CD1c-positive myeloid dendritic cell (primary cell): ENCODE measurements at regions not wholly inside any gene's neighbourhood (a gene's known extent, or its start where the extent isn't known, plus 50 kb on each side); places are given as distances from the start of the nearest gene placed in this dataset.
"Not testable (repeated sequence)": the region's sequence is repeated elsewhere in the genome, so short reads cannot be mapped to it uniquely, and the experiment has no call there.

Source experiments
- DNase-seq: peaks from one replicate; pipeline ENCODE4 v3.0.0-alpha.2; 2016; ENCODE audit errors: extremely low spot score

DNA sequence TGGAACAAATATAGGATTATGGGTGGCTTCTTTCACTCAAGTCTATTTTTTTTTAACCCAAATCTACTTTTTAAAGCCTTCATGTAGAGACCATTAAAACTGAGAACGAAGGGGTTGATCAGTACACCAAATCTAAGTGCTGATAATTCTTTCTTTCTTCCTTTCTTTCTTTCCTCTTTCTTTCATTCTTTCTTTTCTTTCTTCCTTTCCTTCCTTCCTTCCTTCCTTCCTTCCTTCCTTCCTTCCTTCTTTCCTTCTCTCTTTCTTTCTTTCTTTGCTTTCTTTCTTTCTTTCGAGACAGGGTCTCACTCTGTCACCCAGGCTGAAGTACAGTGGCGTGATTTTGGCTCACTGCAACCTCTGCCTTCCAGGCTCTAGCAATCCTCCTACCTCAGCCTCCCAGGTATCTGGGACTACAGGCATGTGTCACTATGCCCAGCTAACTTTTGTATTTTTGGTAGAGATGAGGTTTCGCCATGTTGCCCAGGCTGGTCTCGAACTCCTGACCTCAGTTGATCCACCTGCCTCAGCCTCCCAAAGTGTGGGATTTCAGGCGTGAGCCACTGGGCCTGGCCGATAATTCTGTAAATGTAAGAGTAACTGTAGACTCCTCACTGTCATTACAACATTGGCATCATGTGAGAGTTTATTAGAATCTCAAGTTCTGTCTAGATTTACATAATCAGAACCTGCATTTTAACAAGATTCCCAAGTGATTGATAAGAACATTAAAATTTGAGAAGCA is 236.4 kb downstream of the TFEC start:
- no peak for DNase-seq

DNA sequence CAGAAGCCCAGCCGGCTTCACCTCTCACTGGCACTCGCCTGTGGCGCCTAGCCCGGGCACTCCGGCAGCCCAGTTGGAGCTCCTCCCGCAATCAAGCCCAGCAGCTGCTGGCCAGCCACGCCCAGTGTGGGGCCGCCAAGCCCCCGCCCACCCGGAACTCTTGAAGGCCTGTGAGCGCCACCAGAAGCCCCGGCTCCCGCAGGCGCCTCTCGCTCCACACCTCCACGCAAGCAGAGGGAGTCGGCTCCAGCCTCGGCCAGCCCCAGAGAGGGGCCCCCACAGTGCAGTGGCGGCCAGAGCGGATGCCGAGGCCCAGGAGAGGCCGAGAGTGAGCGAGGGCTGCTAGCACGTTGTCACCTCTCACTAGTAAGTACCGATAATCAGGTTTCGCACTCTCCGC is 240.7 kb downstream of the TFEC start:
- DNase-seq = no peak

DNA sequence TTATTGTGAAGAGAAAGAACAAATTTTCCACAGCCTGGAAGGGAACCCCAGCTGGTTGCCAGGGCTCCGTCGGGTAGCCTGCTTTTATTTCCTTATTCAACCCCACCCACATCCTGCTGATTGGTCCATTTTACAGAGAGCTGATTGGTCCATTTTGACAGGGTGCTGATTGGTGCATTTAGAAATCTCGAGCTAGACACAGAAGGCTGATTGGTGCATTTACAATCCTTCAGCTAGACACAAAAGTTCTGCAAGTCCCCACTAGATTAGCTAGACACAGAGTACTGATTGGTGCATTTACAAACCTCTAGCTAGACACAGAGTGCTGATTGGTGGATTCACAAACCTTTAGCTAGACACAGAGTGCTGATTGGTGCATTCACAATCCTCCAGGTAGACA is 241.1 kb downstream of the TFEC start:
- DNase-seq = not testable (repeated sequence)

DNA sequence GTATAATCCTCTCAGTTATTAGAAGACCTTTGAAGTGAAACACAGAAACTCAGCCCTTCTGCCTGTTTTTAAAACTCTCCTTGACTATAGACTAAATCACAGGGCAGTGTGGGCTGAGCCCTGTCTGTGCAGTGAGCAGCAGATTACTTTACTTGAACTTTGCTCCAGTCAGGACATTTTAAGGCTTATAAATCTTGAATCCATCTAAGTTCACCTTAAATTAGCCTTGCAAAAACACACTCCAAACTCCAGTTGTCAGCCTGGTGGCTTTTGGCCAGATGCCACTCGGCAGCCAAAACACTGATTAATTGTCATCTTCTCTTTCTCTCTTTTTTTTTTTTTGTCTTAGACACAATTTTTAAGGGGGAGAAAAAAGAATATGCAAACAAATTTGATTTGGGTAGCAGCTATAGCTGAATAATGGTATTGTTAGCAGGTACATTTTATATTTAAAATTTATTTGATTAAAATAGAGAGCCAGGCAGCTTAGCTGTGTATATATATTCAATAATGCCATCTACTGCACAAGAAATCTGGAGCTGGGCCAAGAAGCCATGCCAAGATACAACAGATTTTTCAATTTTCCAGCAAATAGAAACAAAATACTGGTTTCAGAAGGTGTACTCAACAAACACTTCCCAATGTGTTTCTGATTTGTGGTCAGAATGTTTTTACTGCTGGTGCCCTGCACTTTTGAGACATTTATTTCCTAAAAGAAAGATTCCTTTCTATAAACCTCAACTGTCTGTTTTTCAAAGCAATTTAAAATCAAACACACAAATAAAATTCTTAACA is 247.7 kb downstream of the TFEC start:
- no peak for DNase-seq

DNA sequence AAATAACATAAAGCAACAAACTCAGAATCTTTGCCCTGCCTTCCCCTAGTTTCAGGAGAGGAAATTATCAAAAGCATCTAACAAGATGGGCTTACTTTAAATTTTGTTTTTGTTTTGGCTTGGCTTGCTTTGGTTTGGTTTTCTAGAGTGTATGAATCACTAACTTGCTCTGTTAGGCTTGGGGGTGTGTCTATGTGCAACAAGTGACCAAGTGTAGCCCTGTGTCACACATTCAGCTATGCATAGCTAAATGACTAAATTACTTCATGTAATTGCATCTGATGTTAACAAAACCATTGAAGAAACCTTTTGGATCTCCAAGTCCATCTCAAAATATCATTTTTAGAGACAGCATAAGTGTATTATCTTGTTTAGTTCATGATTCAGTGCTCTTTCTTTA is 251.0 kb downstream of the TFEC start:
- no peak for DNase-seq

DNA sequence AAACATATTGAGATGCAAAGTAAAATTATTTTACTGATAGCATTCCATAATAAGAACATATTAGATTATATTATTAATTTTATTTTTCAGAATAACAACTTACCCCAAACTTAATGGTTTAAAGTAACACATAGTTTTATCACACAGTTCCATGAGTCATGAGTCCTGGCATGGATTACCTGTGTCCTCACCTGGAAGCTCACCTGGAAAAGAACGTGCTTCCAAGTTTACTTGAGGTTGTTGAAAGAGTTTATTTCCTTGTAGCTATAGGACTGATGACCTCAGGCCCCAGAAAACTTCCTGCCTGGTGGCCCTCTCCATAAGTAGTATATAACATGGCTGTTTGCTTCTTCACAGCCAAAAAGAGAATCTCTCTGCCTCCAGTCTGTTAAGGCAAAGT is 254.6 kb downstream of the TFEC start:
- DNase-seq = no peak

DNA sequence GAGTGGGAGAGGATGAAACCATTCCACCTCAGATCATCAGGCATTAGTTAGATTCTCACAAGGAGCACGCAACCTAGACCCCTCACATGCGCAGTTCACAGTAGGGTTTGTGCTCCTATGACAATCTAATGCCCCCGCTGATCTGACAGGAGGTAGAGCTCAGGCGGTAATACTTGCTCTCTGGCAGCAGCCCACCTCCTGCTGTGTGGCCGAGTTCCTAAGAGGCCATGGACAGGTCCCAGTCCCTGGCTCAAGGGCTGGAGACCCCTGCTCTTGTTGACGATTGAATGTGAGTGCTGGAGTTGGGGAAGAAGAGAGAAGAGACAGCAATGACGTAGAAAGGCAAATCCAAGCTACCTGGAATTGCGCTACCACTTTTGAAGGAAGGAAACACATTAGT is 267.2 kb downstream of the TFEC start:
- no peak for DNase-seq

DNA sequence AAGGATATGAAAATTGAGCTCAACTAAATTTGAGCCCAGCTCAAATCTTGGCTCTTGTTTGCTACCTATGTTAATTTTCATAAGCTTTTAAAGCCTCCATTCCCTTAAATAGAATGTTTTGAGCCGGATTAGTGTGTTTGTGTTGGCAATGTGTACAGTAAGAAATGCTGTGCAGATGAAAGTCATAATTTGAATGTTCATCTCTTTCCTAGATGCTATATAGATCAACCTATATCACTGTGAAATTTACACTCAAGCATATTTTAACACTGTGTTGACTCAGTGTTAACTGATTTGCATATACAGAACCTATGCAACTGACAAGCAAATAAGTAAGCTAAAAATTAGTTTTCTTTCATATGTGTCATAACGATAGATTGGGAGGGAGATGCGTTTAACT is 272.5 kb downstream of the TFEC start:
- DNase-seq = no peak

DNA sequence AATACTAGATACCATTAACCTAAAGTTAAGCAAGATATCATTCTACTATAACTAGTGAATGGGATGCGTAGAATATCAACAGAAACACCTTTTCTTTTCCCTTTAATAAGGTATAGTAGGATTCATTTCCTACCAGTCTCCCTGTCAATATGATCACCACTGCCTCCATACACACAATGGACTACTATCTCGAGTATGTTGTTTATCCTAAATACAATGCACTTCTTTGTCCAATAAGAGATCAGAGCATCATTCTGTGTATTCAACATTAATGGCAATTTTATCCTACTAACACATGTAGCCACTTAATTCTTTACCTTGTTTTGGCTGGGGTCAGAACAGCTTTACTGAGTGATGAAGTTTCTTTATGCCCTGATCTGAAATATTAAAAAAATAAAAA is 276.3 kb downstream of the TFEC start:
- DNase-seq = no peak

DNA sequence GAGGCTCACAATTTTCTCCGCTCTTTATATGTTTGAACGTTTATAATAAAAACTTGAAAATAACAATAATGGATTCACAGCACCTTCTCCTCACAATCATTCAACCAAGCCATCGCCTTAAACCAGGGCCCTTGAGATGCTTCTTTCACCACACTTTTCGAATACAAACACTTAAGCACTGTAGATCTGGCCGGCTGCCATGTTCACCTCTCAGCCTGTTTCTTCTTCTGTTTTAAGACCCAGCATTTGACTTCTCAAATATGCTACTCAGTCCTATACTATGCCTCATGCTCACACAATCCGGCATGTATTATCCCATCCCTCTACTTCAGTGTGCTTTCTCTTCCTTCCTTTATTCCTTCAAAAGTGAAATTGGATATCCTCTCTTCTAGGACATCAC is 280.6 kb downstream of the TFEC start:
- no peak for DNase-seq

DNA sequence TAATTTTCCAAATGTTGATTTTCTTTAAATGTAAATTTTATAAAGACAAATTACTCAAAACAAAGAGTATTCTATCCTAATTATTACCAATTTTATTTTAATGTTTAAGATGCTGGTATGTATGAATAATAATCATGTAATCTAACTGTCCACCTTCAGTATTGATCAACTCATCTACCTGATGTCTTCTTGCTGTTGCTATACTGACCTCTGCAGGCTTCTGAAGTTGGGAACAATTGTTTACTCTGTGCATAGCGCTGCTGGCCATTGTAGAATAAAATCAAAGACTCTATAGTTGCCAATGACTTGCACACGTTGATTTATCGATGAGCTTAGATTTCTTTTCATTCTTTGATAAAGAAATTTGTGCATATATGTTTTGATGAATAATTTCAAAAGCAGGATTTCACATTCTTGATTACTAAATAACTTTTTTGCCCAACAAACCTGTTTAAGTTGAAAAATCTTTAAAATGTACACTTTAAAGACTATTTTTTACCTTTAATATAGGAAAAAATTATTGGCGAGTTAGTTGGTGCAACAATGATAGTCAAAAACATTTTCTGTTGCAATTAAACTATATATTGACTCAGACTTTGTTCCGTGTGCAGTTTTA is 282.3 kb downstream of the TFEC start:
- no peak for DNase-seq

DNA sequence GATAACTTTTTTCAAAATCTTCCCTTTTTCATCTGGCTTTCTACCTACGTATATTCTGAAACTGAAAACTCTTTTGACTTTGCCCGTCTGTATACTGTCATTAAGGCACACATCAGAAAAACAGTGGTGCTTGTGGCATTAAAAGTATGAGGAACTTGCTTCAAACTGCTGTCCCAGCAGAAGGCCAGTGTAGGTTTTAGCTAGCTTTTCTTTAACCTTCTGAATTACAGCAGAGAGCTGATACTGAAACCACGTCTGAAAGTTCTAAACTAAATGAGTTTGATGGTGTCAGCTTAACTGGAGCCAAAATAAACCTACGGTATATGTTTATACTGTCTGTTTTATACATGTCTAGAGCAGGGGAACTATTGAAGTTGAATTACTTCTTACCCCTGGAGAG is 283.4 kb downstream of the TFEC start:
- no peak for DNase-seq

DNA sequence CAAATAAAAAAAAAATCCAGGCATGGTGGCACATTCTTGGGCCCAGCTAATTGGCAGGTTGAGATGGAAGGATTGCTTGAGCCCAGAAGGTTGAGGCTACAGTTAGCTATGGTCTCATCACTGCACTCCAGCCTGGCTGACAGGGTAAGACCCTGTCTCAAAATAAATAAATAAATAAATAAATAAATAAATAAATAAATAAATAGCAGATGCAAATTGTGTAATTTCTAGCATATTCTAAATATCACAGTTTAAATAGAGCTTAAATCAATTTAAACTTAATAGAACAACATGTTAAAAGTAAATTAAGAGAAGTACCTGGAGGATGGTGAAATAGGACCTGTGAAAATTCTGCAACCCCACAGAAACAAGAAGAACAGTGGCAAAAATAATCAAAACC is 290.5 kb downstream of the TFEC start:
- no peak for DNase-seq

DNA sequence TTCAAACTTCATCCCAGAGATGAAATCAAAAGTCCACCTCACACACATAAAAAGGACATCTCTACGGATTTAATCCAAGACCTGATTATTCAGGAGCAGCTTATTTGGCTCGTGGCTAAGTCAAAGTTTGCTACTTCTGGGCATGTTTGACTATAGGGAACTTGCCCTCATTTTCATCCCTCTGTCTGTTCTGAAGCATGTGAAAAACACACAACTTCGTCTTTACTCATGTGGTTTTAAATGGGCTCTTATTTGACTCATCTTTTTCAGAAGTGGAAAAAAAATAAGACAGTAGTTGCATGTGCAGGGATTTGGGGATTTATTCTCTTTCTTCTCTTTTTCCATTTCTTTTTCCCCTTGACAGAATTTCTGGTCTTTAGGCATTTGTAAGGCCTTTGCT is 295.9 kb downstream of the TFEC start:
- no peak for DNase-seq

DNA sequence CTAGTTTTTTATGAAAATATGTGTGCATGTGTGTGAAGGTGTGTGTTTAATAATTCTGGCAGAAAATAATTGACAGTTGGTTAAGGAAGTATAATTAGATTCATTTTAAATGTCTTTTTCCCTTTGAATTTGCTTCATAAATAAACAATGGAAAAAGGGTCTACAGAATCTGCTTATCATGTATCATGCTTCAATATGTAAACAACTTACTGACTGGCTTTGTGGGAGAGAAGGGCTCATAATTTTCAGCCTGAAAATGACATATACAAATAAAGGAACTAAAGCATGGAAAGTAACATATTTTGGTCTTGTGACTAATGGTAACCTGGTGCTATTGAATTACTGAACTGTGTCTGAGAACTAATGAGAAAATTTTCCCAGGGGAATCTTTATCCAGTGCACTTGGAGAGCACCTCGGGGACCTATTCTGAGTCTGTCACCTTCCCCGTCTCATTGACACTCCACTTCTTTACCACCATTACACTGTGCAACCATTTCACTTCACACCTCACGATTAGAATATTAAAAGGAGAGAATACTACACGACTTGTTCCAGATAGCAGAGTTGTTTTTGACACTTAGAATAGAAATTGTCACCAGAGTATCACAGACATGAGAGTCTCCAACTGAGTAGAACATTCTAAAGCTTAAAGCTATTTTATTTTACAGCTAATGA is 298.6 kb downstream of the TFEC start:
- no peak for DNase-seq

DNA sequence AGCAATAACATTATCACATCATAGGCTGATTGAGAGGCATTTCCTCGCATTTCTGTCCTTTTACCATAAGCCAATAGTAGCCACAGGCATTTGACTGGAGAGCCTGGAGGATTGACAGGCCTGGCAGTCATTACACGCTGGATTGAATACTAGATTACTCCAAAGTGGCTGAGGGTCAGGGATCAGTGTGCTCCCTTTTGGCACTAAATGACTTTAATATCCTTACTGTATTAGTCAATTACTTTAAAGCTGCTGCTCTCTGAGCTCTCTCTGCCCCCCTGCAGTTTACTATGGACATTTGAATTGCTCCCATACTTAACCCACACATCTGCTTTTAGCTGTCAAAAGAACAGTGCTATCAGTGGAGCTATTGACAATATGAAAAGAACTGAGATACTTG is 302.0 kb downstream of the TFEC start:
- no peak for DNase-seq

DNA sequence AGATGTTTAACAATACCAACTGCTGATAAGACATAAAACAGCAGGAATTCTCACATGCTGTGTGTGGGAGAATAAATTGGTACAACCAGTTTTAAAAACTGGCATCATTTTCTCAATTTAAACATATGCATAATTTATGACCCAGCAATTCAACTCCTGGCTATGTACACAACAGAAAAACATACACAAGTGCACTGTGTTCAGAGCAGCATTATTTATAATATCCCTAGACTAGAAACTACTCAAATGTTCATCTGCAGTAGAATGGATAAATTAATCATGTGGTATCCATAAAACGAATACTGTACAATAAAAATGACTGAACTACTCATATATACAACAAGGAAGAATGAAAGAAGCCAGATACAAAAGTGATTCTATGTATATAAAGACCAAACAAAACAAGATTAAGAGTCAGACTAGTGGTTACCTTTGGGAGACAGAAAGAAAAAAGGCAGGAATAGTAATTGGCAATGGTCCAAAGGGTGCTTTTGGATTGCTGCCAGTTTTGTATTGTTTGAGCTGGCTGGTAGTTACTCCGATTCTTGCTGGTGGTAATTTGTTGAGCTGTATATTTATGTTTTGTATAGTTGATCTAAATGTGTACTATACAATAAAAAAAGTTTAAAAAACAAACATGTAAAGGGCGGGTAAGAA is 306.0 kb downstream of the TFEC start:
- DNase-seq = no peak

DNA sequence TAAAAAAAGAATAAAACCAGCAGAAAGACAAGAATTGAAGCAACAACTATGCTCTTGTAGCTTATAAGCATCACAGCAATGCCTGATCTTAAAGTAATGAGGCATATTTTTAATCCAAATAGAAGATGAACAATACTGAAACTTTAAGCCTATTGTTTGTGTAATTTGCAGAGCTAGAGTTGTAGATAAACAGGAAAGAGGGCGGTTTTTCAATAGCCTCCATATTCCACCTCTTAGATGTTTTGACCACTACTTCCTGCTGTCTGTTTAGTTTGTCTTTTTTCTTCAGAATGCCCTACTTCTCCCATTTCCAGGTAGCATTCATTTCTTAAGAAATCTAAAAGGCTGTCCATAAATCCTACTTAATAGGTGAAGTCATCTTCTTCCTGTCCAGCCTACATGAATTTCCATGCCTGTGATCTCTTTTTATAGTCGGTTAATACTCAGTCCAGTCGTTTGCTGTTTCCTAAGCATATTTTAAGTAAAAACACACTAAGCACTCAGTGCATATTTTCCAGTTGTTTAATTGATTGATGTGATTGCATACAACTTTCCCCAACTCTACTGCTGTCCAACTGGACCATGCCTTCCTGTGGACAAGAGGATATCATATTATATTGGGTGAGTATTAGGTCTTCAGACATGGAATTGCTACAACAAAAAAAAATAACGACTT is 308.1 kb downstream of the TFEC start:
- no peak for DNase-seq

DNA sequence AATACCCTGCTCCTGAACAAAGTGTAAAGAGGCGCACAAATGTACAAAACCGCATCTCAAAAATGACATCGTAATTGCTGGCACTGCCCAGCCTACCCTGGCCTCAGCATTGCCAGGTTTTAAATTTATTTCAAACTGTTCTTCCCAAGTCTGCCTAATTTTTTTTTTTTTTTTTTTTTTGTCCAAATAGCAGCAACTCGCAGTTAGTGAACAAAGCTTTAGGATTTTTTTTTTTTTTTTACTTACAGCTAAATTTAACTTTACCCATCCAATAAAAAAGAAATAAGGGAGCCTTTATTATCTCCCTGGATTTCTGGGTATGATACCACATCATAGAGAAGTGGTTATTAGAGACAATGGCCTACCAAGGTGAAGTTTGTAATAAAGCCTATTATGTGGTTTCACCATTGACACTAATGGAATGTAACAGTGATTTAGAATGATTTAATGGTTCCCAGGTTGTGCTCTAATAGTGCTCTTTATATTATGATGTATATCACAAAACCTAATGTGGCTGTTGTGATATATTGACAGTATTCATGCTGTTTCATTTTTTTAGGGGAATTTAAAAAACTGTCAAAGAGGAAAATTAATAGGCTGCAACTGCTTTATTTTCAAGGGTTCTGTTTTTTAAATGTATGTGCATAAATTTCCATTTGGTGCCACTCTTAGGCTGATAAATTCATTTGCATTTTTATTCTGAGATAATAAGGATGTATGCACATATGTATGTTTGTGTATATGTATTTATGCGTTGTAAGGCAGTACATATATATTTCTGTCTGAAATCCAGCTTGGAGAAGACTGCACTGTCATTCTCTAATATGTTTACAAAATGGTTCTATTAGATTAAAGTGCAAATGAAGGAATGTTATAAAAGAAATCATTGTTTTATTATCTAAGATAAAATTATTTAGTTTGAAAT is 309.0 kb downstream of the TFEC start:
- no peak for DNase-seq

DNA sequence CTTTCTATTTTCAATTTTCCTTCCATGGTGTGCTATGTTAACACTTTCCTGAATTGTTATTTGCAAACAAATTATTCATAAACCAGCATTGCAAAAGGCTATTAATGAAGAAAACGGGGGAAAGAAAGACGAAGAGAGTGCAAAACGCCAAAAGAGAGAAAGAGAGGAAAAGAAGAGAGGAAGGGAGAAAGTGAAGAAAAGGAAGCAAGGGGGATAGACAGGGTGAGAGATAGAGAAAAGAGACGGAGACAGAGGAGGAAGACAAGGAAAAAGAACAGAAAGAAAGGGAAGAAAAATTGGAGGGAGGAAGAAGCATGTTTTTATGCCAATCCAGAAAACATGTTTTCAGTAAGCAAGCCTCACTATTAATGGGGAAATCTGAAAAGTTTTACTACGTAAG is 310.6 kb downstream of the TFEC start:
- no peak for DNase-seq
